Lung microvascular endothelial cell (primary cell): ENCODE measurements at regions not wholly inside any gene's neighbourhood (a gene's known extent, or its start where the extent isn't known, plus 50 kb on each side); places are given as distances from the start of the nearest gene placed in this dataset.

Experiments
- DNase-seq, 2 donors: peaks; one replicate each; pipeline versions ENCODE4 v3.0.0 to v3.0.0-alpha.2; 2010; ENCODE audit warnings: low read depth in 2 of 2

GRCh38 chr14:26766726-26767125 is 168.9 kb upstream of the NOVA1 start:
- DNase-seq, result no peak

GRCh38 chr14:26773906-26774593 is 176.2 kb upstream of the NOVA1 start:
- peak; percentile 33 to 93 for DNase-seq

GRCh38 chr14:26775765-26776563 is 178.1 kb upstream of the NOVA1 start:
- DNase-seq, result peak; percentile 24 to 83

- no peak for DNase-seq
Observed at GRCh38 chr14:26791117-26791806, 193.4 kb upstream of the NOVA1 start.

- peak in 1 of 2 donors; percentile 31 for DNase-seq
Observed at GRCh38 chr14:26794731-26795130, 196.9 kb upstream of the NOVA1 start.

- peak in 1 of 2 donors; percentile 41 for DNase-seq
Observed at GRCh38 chr14:26808407-26808806, 210.6 kb upstream of the NOVA1 start.

- DNase-seq, result no peak
Observed at GRCh38 chr14:26810631-26811030, 212.8 kb upstream of the NOVA1 start.

- no peak for DNase-seq
Observed at GRCh38 chr14:26811756-26812305, 214.0 kb upstream of the NOVA1 start.

- no peak for DNase-seq
Observed at GRCh38 chr14:26820138-26820537, 222.3 kb upstream of the NOVA1 start.

GRCh38 chr14:26820572-26820971 is 222.7 kb upstream of the NOVA1 start:
- DNase-seq, result peak in 1 of 2 donors; percentile 6

- no peak for DNase-seq
Observed at GRCh38 chr14:26828741-26829140, 230.9 kb upstream of the NOVA1 start.

- no peak for DNase-seq
Observed at GRCh38 chr14:26833621-26834176, 235.9 kb upstream of the NOVA1 start.

- peak; percentile 6 to 39 for DNase-seq
Observed at GRCh38 chr14:26835979-26836570, 238.2 kb upstream of the NOVA1 start.

- DNase-seq, result no peak
Observed at GRCh38 chr14:26839481-26839880, 241.6 kb upstream of the NOVA1 start.

- DNase-seq, result peak in 1 of 2 donors; percentile 7
Observed at GRCh38 chr14:26841326-26841725, 243.5 kb upstream of the NOVA1 start.

GRCh38 chr14:26841920-26842741 is 244.3 kb upstream of the NOVA1 start:
- peak; percentile 19 to 74 for DNase-seq

- DNase-seq, result no peak
Observed at GRCh38 chr14:26845151-26845818, 247.5 kb upstream of the NOVA1 start.

- DNase-seq, result no peak
Observed at GRCh38 chr14:26846388-26846787, 248.6 kb upstream of the NOVA1 start.

- no peak for DNase-seq
Observed at GRCh38 chr14:26849514-26849913, 251.7 kb upstream of the NOVA1 start.

- no peak for DNase-seq
Observed at GRCh38 chr14:26851793-26852192, 254.0 kb upstream of the NOVA1 start.
